ENCODE measurements at regions not wholly inside any gene's neighbourhood (a gene's known extent, or its start where the extent isn't known, plus 50 kb on each side); places are given as distances from the start of the nearest gene placed in this dataset.
"Not testable (repeated sequence)": the region's sequence is repeated elsewhere in the genome, so short reads cannot be mapped to it uniquely, and the experiment has no call there.

- not testable (repeated sequence) for TF ChIP-seq POLR2AphosphoS5 (IDR thresholded peaks at IDR 0.05; ENCODE audit: borderline replicate concordance, low read depth, low read length); EZH2 (IDR thresholded peaks at IDR 0.05); FOXP2 (optimal IDR thresholded peaks at IDR 0.05; ENCODE audit: control extremely low read depth, extremely low read length, insufficient read depth)
Observed at GRCh38 chr4:160746585-160746984, 1417.2 kb downstream of the FSTL5 start.
